ENCODE measurements at regions not wholly inside any gene's neighbourhood (a gene's known extent, or its start where the extent isn't known, plus 50 kb on each side); places are given as distances from the start of the nearest gene placed in this dataset.

- H3K27me3 Mint-ChIP-seq (ENCODE audit: insufficient read depth, low read depth, poor library complexity): peaks cover 2% of the 10 kb centered on the region
- Histone ChIP-seq H3K27ac (ENCODE audit: low read depth) (no peak overlapping the region), H3K4me3 (no peak overlapping the region), H2AFZ (peak overlapping the region; percentile 29; the same call in 1 of the 2 replicates), H3K79me2 (replicated peaks; ENCODE audit: insufficient read depth) (no peaks in the 10 kb centered on the region), H3K4me1 (ENCODE audit: insufficient read depth) (no peaks in the 10 kb centered on the region), H3F3A (replicated peaks; ENCODE audit: low read depth) (no peaks in the 10 kb centered on the region), H3K36me3 (ENCODE audit: insufficient read depth) (no peaks in the 10 kb centered on the region), H3K27me3 (ENCODE audit: insufficient read depth) (no peaks in the 10 kb centered on the region), H4K20me1 (replicated peaks; ENCODE audit: insufficient read depth) (no peaks in the 10 kb centered on the region), H3K9me2 (ENCODE audit: insufficient read depth) (no peaks in the 10 kb centered on the region; the same call in 1 of the 2 replicates), H3K4me2 (no peak overlapping the region)
- TF ChIP-seq EZH2phosphoT487 (IDR thresholded peaks at IDR 0.05; ENCODE audit: unreplicated experiment) (no peak), CREB1 (CRISPR knock-in tag; IDR thresholded peaks at IDR 0.05; ENCODE audit: low read depth) (no peak), NANOG (IDR thresholded peaks at IDR 0.05; ENCODE audit: borderline replicate concordance) (no peak), STAT1 (IDR thresholded peaks at IDR 0.05; ENCODE audit: unreplicated experiment) (no peak), POLR2AphosphoS5 (IDR thresholded peaks at IDR 0.05; ENCODE audit: low read depth) (no peak), ZNF331 (CRISPR knock-in tag; IDR thresholded peaks at IDR 0.05; ENCODE audit: low read depth) (no peak), CTCF (conservative IDR thresholded peaks at IDR 0.05; ENCODE audit: low read depth in 2 of 2) (no peak)
- peaks cover 2% of the 10 kb centered on the region; the same call in 1 of the 3 replicates for H3K36me3 Mint-ChIP-seq (ENCODE audit: low read depth)
- ATAC-seq: no peak
- H3K4me1 Mint-ChIP-seq: no peaks in the 10 kb centered on the region
- DNase-seq (ENCODE audit: low spot score): no peak
- H3K9me3 Mint-ChIP-seq: no peaks in the 10 kb centered on the region
- no peak overlapping the region for H3K27ac Mint-ChIP-seq
- no peak overlapping the region for H3K4me3 Mint-ChIP-seq
Measured at GRCh38 chr13:74444161-74444571, 310.0 kb upstream of the KLF12 start.

- H3K79me2 ChIP-seq (replicated peaks; ENCODE audit: insufficient read depth): no peaks in the 10 kb centered on the region
- H3K4me3 ChIP-seq: no peak overlapping the region
- no peaks in the 10 kb centered on the region for H3K36me3 ChIP-seq (ENCODE audit: insufficient read depth)
- H3K27ac ChIP-seq (ENCODE audit: low read depth): no peak overlapping the region
- ATAC-seq (no peak), DNase-seq (ENCODE audit: low spot score) (no peak)
- Mint-ChIP-seq H3K4me3 (no peak overlapping the region), H3K36me3 (ENCODE audit: low read depth) (peaks cover 2% of the 10 kb centered on the region; the same call in 1 of the 3 replicates), H3K27me3 (ENCODE audit: insufficient read depth, low read depth, poor library complexity) (no peaks in the 10 kb centered on the region), H3K4me1 (no peaks in the 10 kb centered on the region), H3K9me3 (no peaks in the 10 kb centered on the region), H3K27ac (no peak overlapping the region)
- no peaks in the 10 kb centered on the region for H3K27me3 ChIP-seq (ENCODE audit: insufficient read depth)
- H3F3A ChIP-seq (replicated peaks; ENCODE audit: low read depth): no peaks in the 10 kb centered on the region
- peak overlapping the region; percentile 29; the same call in 1 of the 2 replicates for H2AFZ ChIP-seq
- H3K4me2 ChIP-seq: no peak overlapping the region
- no peaks in the 10 kb centered on the region for H3K4me1 ChIP-seq (ENCODE audit: insufficient read depth)
- no peaks in the 10 kb centered on the region for H4K20me1 ChIP-seq (replicated peaks; ENCODE audit: insufficient read depth)
- no peaks in the 10 kb centered on the region for H3K9me2 ChIP-seq (ENCODE audit: insufficient read depth)
- TF ChIP-seq POLR2AphosphoS5 (IDR thresholded peaks at IDR 0.05; ENCODE audit: low read depth) (no peak), REST (IDR thresholded peaks at IDR 0.05; ENCODE audit: unreplicated experiment) (no peak), CREB1 (CRISPR knock-in tag; IDR thresholded peaks at IDR 0.05; ENCODE audit: low read depth) (no peak), ZNF114 (CRISPR knock-in tag; IDR thresholded peaks at IDR 0.05) (no peak), ZNF462 (CRISPR knock-in tag; IDR thresholded peaks at IDR 0.05) (no peak), EZH2phosphoT487 (IDR thresholded peaks at IDR 0.05; ENCODE audit: unreplicated experiment) (no peak), JUNB (IDR thresholded peaks at IDR 0.05; ENCODE audit: unreplicated experiment) (no peak), NANOG (IDR thresholded peaks at IDR 0.05; ENCODE audit: borderline replicate concordance) (no peak)
Measured at GRCh38 chr13:74443631-74444030, 309.4 kb upstream of the KLF12 start.
